HG03354 (cell line): ENCODE measurements at regions not wholly inside any gene's neighbourhood (a gene's known extent, or its start where the extent isn't known, plus 50 kb on each side); places are given as distances from the start of the nearest gene placed in this dataset.
"Not testable (repeated sequence)": the region's sequence is repeated elsewhere in the genome, so short reads cannot be mapped to it uniquely, and the experiment has no call there.

ENCODE experiments used
- ATAC-seq: cut with Tn5 transposase; IDR thresholded peaks from one replicate; pipeline ENCODE4 v1.9.1; 2021; ENCODE audit warnings: mild to moderate bottlenecking; ENCODE audit not compliant: unreplicated experiment, poor library complexity, severe bottlenecking

GRCh38 chr4:103499094-103499493 is 220.7 kb downstream of the TACR3 start:
- no peak for ATAC-seq

GRCh38 chr4:103498161-103499070 is 221.4 kb downstream of the TACR3 start:
- ATAC-seq, result peak; percentile 87

DNA sequence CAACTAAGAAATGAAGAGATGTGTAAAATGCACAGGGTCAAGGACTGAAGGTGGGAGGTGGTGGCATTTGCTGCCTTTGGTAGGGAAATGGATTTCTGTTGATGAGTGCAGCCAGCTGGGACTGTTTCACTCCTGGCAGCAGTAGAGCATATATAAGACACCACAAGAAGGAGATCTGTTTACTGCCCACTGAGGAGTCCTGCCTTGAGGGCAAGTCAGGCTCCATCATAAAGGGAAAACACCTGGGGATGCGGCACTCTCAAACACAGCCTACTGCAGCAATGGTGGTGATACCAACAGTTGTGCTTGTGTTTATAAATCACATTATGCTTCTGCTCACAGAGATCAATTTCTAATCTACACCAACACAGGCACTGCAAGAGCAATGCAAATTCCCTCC is 222.1 kb downstream of the TACR3 start:
- peak; percentile 30 for ATAC-seq

DNA sequence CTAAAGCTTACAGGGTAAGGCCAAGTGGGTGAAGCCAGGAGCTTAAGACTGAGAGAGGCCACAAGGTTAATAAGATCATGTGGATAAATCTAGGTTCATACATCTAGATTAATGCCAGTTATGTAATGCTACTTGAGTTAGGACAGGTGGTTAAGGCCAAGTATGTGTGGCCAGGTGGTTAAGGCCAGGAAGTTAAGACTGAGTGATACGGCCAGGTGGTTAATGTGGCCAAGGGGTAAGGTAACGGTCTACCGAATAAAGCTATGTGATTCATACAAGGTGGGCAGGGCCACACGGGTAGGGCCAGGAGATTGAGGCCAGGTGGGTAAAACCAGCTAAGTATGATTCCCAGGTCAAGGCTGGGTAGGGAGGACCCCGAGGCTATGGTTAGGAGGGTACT is 223.0 kb downstream of the TACR3 start:
- peak; percentile 38 for ATAC-seq

DNA sequence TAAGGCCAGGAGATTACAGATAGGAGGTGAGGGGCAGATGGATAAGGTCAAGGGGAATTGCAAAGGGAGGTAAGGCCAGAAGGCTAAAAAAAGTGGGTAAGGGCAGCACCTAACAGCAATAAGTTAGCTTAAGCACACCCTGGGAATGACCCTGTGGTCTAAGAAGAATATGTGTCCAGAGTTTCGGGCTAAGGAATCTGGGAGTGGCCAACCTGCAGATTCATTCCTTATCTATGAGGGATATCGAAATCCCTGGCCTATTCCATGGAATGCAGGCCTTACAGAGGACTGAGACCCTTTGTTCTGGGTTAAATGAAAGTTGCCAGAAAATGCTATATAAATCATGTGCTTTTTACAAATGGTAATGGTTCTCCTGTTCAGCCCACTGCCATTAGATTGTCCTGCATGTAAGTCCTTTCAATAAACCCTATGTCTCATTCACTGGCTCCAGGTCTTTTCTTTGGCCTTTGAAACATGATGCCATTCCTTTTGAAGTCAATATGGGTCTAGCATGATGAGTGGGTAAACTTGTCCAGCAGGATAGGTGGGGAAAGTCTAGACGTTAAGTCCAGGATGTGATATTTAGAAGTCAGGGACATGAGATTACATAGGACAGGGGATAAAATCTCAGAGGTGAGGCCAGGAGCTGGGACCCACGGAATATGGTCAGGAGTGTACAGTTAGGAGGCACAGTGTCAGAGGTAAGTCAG is 226.2 kb downstream of the TACR3 start:
- ATAC-seq, result no peak

DNA sequence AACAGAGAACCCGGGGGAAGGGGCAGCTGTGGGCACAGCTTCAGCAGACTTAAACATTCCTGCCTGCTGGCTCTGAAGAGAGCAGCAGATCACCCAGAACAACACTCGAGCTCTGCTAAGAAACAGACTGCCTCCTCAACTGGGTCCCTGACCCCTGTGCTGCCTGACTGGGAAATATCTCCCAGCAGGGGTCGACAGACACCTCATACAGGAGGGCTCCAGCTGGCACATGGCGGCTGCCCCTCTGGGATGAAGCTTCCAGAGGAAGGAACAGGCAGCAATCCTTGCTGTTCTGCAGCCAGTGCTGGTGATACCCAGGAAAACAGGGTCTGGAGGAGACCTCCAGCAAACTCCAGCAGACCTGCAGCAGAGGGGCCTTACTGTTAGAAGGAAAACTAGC is 234.5 kb downstream of the TACR3 start:
- not testable (repeated sequence) for ATAC-seq

DNA sequence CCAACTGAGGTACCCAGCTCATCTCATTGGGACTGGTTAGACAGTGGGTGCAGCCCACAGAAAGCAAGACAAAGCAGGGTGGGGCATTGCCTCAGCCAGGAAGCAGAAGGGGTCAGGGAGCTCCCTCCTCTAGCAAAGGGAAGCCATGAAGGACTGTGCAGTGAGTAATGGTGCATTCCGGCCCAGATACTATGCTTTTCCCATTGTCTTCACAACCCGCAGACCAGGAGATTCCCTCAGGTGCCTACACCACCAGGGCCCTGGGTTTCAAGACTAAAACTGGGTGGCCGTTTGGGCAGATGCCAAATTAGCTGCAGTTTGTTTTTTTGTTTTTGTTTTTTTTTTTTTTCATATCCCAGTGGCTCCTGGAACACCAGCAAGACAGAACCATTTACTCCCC is 235.3 kb downstream of the TACR3 start:
- ATAC-seq, result no peak

- no peak for ATAC-seq
Observed at GRCh38 chr4:103482893-103483292, 236.9 kb downstream of the TACR3 start.

- ATAC-seq, result no peak
Observed at GRCh38 chr4:103482471-103482870, 237.3 kb downstream of the TACR3 start.

- no peak for ATAC-seq
Observed at GRCh38 chr4:103478734-103479133, 241.1 kb downstream of the TACR3 start.

- ATAC-seq, result no peak
Observed at GRCh38 chr4:103478210-103478609, 241.6 kb downstream of the TACR3 start.

- ATAC-seq, result no peak
Observed at GRCh38 chr4:103457566-103457965, 259.4 kb upstream of the CENPE start.

GRCh38 chr4:103451341-103451740 is 253.2 kb upstream of the CENPE start:
- no peak for ATAC-seq

- no peak for ATAC-seq
Observed at GRCh38 chr4:103450693-103451092, 252.6 kb upstream of the CENPE start.

DNA sequence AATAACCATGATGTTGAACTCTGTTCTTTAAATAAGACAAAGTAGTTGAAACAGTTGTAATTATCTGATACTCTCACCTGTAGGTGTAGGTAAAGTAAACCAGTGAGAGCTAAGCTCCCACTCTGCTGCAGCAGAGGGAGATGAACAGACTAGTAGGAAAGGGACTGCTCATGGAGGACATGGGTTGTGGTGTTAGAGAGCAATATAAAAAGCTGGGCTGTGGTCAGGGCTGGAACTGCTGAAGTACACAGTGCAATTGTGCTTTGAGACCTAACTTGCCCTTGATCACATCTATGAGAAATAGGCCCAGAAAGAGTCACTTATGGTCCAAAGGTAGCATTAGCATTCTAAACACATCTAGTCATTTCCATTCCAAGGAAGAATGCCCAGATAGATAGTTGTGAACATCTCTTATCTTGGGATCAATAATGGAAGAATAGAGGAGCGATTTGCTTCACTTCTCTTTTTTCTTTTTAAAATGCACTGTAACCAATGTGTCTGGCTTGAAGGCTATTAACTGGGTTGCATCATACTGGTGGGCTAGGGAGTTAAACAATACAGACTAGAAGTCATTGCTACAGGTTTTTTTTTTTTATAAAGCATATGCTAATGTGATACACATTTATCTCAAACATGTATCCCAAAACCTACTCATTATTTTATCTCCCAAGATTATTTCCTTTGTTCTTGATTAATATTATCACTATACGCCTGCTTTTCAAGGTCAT is 251.3 kb upstream of the CENPE start:
- ATAC-seq, result no peak

DNA sequence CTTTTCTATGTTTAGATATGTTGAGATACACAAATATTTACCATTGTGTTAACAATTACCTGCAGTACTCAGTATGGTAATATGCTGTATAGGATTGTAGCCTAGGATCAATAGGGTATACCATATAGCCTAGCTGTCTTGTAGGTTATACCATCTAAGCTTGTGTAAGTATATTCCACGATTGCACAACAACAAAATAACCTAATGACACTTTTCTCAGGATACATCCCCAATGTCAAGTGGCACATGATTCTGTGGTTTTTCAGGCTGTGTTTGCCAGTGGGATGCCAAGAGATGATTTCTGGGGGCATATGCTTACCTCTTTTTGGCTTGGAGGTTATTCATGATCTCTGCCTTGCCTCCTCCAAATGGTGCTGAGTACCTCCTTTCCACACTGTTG is 247.2 kb upstream of the CENPE start:
- no peak for ATAC-seq

DNA sequence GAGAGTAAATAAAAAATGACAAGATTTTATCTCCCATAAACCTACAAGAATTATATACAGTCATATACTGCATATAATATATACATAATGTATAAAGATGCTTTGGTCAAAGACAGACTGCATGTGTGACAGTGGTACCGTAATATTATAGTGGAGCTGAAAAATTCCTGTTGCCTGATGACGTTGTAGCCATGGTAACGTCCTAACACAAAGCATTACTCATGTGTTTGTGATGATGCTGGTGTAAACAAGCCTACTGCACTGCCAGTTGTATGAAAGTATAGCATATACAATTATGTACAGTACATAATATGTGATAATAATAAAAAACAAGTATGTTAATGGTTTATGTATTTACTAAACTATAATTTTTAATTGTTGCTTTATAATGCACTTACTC is 245.2 kb upstream of the CENPE start:
- ATAC-seq, result no peak

GRCh38 chr4:103429283-103429682 is 231.1 kb upstream of the CENPE start:
- peak; percentile 80 for ATAC-seq

DNA sequence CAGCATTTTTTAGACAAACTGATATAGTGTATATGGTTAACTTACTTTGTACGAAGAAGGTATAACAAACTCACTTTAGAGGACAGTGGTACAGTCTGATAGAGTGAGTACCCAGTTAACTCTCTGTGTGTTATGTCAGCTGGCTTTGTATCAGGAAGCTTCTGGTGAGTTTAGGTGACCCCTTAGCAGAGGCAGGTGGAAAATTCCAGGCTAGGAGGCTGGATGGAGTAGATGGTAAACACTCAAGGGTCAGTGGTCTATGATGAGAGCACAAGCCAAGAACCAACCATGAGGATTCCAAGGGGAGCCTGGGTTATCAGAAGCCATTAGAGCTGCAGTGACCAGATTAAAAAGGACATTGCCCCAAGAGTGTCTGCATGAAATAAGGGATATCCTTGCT is 227.3 kb upstream of the CENPE start:
- ATAC-seq, result no peak

DNA sequence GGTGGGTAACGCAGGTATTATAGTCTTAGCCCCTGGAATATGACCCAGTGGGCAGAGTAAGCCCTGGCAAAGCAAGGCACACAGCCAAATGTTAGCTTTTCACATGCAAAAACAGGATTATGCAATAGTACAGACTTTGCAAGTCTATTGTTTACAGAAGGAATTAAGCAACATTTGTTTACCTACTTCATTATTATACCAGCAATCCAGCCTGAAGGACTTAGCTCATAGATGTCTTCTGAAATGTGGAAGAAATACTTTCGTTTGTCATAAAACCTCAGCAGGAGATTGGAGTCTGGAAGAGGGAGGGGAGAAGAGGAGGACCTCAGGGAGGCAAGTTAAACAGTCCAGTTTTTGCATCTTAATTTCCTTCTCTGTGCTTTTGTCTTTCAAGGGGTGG is 226.7 kb upstream of the CENPE start:
- no peak for ATAC-seq
